ELF-1 (cell line): ENCODE measurements at regions not wholly inside any gene's neighbourhood (a gene's known extent, or its start where the extent isn't known, plus 50 kb on each side); places are given as distances from the start of the nearest gene placed in this dataset.

ENCODE experiments used
- DNase-seq: peaks from one replicate; pipeline ENCODE4 v3.0.0-alpha.2; 2016; ENCODE audit warnings: low read depth, low spot score

DNA sequence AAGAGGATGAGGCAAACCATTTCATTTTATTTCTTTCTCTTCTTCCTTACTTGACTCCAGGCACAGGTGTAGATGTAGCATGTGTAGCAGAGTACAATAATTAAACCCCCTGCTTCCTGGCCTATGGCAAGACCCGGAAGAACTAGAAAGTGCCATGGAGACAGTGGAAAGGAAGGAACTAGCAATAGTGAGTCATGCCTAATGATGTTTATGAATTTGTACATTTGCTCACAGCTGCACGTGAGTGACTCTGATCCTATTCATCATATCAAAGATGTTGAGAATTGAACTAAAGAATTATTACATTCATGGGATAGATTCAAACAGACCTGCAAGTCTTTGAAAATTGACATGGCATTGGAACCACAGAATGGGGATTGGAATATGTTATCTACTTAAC, 2233.9 kb upstream of the TENM3 start:
- DNase-seq, result no peak

DNA sequence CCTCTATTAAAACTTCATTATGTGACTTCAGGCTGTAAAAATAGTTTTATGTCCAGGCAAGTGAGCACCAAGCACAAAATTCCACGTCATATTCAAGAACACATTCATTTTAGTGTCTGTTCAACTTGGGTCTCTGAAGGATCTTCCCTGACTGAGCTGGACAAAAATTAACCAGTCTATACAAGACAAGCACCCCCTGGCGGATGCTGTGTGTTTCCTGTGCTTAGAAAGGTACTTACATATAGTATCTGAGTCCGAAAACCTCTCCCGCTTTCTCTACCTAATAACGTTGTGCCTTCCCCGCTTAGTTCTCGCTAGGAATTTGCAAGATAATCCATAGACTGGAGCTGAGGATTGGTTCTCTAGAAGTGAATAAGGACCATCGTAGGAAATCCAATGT, 2214.5 kb upstream of the TENM3 start:
- peak; percentile 5 for DNase-seq

DNA sequence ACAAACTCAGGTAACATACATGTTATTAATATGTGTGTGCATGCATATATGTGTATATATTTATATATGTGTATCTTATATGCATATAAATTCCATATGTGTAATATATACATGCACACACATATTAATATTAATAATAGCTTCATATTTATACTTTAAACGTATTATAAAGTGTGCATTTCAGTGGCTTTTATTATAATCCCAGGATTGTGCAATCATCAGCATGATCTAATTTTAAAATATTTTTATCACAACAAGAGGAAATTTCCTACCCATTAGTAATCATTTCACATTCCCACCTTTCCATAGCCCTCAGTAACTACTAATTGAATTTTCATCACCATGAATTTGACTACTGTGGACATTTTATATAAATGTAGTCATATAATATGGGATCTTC, 2211.9 kb upstream of the TENM3 start:
- DNase-seq, result no peak

- DNase-seq, result no peak
Measured at GRCh38 chr4:180041576-180041975, 2201.6 kb upstream of the TENM3 start.

GRCh38 chr4:180052629-180053028, 2190.6 kb upstream of the TENM3 start:
- no peak for DNase-seq

- DNase-seq, result no peak
Measured at GRCh38 chr4:180054291-180054690, 2188.9 kb upstream of the TENM3 start.

DNA sequence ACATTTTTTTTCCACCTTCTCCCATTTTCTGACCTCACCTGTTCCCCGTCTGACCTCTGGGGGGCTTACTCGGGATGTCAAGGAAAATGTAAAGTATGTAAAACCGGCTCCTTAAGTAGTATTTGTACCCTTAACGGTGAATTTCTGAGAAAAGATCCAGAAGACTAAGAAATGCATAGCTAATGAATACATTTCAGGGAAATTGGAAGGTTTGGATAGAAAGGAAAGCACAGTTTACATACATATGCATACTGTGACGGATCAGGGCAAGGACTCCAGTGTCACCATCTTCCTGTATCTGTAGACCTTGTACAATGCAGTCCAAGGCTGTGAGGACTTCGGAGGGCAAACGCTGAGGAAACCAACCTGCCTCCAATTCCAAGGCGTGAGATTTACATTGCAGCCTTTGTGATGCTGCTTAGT, 2185.9 kb upstream of the TENM3 start:
- peak; percentile 27 for DNase-seq

- peak; percentile 50 for DNase-seq
Measured at GRCh38 chr4:180057891-180058671, 2185.1 kb upstream of the TENM3 start.

DNA sequence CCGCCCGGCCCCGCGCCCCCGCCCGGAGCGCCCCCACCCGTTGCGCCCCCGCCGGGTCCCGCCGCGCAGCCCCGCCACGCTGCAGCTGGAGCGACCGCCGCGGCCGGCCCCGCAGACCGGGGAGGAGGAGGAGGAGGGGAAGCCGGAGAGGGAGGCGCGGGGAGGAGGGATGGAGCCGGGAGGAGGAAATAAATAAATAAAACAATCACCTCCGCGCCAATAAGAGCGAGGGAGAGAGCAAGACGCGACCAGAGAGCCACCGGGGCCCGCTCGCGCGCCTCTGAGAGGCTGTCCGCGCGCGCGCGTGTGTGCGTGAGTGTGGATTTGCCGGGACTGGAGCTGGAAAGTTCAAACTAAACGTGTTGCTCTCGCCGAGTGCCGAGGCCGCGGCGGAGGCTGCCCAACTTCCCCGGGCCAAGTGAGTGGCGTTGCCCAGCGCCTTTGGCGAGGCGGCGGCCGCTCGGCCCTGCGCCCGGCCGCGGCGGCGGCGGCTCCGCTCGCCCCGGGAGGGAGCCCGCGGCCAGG, 2184.4 kb upstream of the TENM3 start:
- DNase-seq, result peak; percentile 58

- peak; percentile 52 for DNase-seq
Measured at GRCh38 chr4:180059216-180059881, 2183.9 kb upstream of the TENM3 start.

DNA sequence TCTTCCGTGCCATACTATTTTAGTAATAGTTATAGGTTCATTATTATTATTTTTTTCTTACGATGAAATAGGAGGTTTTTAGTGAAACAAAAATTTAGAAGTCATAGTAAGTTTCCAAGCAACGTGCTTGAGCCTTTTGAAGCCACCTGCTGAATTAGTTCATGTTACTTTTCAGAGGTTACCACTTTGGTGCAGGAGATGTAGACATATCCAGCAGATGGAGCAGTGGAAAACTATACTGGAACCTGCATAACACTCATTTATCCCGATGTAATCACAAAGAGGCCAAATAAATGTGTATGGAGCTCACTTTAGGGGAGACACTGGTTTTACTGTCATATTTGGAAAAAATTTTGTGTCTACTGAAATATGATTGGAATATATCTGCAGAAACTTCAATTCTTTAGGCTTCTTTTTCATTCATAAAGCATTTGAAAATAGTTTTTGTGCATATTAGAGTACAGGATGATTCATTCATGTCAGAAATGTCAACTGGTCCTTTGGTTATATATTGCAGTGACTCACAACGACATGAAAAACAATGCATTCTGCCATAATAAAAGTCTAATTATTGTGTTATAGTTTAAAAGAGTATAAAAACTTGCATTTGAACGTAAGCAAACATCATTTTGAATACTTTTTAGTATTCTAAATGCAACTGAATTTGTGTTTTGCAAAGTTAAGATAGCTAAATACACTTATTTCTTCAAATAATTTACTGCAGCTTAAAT, 2182.9 kb upstream of the TENM3 start:
- DNase-seq, result no peak

DNA sequence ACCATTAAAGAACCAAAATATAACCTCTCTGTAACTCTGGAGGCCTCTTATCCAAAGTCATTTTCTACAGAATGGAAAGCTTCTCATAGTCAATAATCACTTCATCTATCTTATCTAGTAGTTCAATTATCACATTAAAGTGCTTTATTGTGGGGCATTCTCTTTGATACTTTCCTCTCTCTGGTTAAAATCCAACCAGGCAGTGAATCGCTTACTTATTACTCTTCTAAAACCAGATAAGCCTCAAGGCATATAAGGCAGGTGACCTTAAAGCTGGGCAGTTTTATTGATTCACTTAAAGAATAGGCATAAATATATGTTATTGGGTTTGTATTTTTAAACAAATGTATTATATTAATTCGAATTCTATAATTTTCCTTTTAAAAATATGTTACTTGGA, 2162.1 kb upstream of the TENM3 start:
- no peak for DNase-seq

DNA sequence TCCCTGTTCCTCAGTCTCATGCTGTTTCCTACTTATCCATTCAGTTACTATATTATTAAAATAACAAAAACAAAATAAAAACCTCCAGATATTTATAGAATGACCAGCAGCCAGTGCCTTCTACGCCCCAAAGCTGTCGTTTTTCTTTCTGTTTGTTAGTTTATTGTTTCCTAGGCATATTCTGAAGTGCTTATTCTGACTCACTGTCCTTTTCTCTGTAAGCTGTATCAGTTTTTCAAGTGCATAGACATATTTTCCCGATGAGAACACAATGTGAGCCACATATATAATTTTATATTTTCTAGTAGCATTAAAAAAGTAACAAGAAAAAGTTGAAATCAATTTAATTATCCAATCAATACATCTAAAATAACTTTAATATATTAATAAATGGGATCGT, 2158.6 kb upstream of the TENM3 start:
- DNase-seq, result no peak

DNA sequence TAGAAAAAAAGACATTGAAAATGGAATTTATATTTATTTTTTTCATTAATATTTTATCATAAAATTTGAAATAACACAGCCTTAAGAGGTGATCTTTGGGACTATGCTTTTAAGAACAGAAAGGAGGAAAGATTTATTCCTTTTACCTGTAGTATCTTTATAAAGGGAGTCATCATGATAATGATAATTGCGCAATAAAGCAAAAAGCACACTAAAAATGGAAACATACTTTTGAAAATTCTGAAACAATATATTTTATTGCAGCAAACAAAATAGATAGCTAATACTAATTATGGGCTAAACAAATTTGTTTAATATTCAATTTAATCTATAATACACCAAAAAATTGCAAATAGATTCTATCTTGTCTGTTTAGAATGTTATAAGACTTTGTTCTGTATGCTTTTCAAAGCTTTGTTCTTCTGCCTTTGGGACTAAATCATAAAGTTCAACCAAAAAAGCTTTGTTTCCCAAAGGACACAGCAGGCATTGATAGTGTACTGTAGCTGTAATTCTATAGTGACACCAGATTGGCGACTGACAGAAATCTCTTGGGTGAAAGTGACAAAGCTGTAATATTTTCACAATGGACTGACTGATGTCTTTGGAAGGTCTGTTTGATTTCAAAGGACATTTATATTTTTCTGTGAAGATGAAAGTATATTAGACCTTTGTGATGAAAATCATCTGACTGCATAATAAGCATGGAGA, 2156.6 kb upstream of the TENM3 start:
- DNase-seq, result no peak

DNA sequence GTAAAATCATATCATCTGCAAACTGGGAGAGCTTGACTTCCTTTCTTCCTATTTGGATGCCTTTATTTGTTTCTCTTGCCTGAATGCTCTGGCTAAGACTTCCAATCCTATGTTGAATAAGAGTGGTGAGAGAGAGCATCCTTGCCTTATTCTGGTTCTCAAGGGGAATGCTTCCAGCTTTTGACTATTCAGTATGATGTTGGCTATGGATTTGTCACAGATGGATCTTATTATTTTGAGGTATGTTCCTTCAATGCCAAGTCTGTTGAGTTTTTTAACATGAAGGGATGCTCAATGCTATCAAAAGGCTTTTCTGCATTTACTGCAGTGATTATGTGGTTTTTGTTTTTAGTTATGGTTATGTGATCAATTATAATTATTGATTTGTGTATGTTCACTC, 2144.6 kb upstream of the TENM3 start:
- DNase-seq, result no peak

- no peak for DNase-seq
Measured at GRCh38 chr4:180099957-180100356, 2143.2 kb upstream of the TENM3 start.

GRCh38 chr4:180100433-180101344, 2142.5 kb upstream of the TENM3 start:
- DNase-seq, result no peak

GRCh38 chr4:180101348-180102083, 2141.7 kb upstream of the TENM3 start:
- no peak for DNase-seq

- no peak for DNase-seq
Measured at GRCh38 chr4:180103794-180104193, 2139.4 kb upstream of the TENM3 start.

DNA sequence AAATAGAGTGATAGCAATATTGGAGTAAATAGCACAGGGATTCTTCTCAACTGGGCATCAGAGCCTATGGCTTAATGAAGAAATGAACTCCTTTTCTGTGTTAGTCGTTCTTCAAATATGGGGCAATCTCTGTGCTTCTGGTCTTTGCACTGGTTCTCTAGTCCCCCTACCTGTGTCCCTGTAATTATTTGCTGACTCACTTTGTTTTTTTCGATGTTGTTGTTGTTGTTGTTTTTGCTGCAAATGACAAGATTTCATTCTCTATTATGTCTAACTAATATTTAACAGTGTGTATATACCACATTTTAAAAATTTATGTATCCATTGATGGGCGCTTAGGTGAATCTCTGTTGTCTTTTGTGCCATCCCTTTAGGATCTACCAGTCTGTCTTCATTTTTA, 2137.8 kb upstream of the TENM3 start:
- DNase-seq, result no peak
